DMS53 treated with DMSO at 0.1 percent for 48 hours (cell line): ENCODE measurements at regions not wholly inside any gene's neighbourhood (a gene's known extent, or its start where the extent isn't known, plus 50 kb on each side); places are given as distances from the start of the nearest gene placed in this dataset.
"Not testable (repeated sequence)": the region's sequence is repeated elsewhere in the genome, so short reads cannot be mapped to it uniquely, and the experiment has no call there.

Experiments used
- DNase-seq: peaks from one replicate; lab custom pipeline; 2025; ENCODE audit not compliant: unreplicated experiment; lab: John Stamatoyannopoulos, UW

GRCh38 chr1:90864681-90865080 is 147.6 kb upstream of the BARHL2 start:
- DNase-seq, result no peak

DNA sequence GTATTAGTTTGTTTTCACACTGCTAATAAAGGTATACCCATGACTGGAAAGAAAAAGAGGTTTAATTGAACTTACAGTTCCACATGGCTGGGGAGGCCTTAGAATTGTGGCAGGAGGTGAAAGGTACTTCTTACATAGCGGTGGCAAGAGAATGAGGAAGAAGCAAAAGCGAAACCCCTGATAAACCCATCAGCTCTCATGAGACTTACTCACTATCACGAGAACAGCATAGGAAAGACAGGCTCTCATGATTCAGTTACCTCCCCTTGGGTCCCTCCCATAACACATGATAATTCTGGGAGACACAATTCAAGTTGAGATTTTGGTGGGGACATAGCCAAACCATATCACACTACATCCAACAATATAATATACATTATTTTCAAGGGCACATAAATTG is 145.7 kb upstream of the BARHL2 start:
- no peak for DNase-seq

- not testable (repeated sequence) for DNase-seq
Observed at GRCh38 chr1:90861421-90861820, 144.3 kb upstream of the BARHL2 start.

DNA sequence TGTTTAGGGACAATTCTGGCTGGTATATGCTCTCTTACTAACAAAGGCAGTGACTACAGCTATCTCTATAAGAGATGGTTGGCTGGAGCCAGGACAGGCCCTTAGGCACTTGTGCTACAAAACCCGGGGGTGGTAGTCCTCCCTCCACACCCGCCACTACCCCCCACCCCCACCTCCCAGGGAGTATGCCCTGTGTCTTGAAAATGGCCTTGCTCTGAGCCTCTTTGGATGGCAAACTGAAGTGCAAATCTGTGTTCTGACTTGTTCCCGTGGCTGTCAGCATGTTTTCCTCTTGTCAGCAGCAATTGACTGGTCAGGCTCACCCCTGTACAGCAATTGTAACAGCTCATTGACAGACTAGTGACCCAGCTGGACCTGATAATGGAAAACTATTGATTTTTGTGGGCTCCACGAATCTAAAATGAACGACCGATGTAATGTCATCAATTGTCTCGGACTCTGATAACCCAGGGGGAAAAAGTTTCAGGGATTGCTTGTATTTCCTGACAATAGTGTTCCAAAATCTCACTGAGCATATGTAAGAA is 139.4 kb upstream of the BARHL2 start:
- no peak for DNase-seq

- DNase-seq, result no peak
Observed at GRCh38 chr1:90854397-90854924, 137.4 kb upstream of the BARHL2 start.

- DNase-seq, result peak; percentile 64
Observed at GRCh38 chr1:90851711-90852050, 134.6 kb upstream of the BARHL2 start.

DNA sequence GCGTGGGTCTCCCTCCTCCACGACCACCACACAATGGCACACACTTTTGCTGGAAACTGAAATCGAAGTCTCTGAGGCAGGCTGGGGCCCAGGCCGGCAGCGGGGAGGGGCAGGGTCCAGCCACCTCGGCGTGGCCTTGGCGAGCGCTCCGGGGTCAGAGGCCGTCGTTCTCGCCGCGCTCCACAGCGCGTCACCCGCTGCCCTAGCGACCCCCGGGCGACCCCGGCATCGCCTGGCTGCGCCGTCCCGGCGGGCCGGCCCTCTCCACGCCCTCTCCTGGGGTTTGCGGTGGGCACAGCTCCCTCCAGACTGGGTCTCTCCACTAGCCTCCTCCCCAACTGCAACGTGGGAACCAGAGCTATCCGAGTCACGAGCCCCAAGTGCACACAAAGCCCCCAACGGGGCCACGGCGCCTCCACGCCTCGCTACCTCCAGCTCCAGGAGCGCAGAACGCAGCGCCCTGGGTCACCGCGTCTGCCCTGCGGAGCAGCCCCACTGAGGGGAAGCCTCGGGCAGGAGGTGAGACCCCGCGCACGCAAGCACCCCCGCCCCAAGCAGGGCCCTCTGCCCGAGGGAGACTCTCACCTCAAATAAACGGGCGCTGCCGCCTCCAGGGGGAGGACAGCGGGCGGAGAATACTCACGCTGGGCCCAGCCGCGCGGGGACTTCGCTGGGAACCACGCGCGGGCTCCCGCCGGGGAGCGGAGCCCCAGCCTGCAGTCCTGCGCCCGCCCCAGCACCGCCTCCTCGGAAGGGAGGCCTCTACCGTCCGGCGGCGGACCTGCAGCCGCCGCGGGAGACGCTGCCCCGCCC is 134.0 kb upstream of the BARHL2 start:
- DNase-seq, result peak; percentile 84

GRCh38 chr1:90850181-90850897 is 133.2 kb upstream of the BARHL2 start:
- peak; percentile 49 for DNase-seq

DNA sequence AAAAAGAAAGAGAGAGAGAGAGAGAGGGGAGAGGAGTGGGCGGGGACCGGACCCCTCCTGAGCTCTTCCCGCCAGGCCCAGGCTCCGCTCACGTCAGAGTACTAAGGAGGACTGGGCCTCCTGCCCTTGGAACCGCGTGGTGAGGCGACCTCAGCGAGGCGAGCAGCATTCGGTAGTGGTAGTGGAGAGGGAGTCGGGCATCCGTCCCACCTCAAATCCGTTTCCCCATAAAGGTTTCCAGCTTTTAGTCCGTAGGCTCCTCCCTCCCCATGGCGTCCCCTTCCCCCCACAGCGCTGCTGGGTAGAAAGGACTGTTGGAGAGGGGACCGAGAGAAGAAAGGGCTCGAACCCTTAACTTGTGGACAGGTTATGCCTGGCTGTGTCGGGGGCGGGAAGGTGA is 124.4 kb upstream of the BARHL2 start:
- DNase-seq, result no peak

- DNase-seq, result no peak
Observed at GRCh38 chr1:90840352-90840751, 123.2 kb upstream of the BARHL2 start.

DNA sequence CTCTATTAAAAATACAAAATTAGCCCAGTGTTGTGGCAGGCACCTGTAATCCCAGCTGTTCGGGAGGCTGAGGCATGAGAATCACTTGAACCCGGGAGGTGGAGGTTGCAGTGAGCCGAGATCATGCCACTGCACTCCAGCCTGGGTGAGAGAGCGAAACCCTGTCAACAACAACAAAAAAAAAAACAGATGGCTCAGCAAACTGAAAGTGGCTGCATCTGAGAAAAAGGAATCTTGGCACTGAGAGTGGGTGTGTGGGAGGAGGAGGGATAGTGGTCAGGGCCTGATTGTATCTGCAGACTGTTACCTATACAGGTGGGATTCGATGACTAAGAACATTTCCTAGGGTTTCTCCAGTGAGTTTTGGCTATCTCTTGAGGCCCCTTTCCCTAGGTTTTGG is 122.2 kb upstream of the BARHL2 start:
- DNase-seq, result no peak

DNA sequence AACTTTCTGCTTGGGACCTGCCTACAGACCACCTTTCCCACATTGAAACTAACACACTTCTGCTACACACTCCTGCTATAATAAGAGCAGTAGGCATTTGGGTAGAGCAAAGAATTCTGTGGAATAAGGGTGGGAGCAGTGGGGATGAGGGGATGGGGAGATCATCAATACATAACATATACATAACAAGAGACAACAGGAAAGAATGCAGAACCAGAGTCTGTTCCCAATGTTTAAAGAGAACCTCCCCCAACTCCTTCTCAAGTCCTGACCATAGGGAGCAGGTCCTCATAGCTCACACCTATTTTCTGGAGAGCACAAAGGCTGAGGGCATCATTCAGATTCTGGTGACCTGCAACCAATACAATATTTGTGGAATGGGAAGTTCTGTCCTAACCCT is 121.6 kb upstream of the BARHL2 start:
- no peak for DNase-seq

DNA sequence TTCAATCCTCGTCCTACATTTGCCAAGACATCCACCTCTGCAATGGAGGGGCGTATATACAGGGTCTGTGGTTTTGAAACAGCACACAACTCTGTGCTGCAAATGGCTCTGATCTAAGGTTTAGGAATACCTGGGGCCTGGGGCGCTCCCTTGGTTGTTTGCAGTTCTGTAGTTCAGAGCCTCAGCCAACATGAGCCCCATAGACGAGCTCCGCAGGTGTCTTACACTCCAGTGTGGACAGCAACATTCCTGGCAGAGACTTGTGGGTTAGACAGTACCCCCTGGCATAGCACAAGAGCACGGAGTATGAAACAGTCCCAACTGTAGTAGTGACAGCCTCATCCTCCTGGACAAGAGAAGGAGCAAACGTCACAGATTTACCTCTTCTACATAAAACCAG is 120.3 kb upstream of the BARHL2 start:
- no peak for DNase-seq

- DNase-seq, result no peak
Observed at GRCh38 chr1:90836345-90836679, 119.2 kb upstream of the BARHL2 start.

- no peak for DNase-seq
Observed at GRCh38 chr1:90835661-90836344, 118.7 kb upstream of the BARHL2 start.

DNA sequence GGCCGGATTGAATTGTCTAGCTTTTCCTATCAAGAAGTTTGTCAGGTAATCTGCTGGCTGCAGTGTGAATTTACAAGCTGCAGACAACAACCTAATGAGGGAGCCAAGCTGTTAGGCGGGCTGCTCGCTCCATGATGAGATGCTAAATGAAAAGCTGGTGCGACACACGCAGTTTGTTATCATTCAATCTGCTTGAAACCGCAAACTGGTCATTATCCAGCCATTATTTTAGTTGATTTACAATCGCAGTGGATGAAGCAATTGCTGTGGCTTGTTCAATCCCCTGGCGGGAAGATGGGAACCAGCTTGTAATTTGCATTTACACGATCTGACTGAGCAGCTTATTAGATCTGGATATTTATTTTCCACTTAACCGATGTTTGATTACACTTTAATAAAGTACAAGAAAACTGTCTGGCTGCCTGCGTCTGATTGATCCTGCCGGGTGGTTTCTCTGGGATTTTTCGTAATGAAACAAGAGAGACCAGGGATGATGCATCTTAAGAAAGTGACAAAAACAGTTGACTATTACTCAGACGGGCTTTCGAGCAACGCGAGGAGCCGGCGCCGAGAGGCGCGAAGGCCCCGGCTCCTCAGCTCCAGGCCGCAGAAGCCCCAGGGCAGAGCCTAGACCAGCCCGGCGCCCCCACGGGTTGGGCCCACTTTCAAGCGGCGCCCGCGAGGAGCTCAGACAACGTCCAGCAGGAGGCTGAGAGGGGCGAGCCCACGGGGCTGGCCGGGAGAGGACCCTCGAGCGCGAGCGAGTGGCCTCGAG is 118.0 kb upstream of the BARHL2 start:
- no peak for DNase-seq

DNA sequence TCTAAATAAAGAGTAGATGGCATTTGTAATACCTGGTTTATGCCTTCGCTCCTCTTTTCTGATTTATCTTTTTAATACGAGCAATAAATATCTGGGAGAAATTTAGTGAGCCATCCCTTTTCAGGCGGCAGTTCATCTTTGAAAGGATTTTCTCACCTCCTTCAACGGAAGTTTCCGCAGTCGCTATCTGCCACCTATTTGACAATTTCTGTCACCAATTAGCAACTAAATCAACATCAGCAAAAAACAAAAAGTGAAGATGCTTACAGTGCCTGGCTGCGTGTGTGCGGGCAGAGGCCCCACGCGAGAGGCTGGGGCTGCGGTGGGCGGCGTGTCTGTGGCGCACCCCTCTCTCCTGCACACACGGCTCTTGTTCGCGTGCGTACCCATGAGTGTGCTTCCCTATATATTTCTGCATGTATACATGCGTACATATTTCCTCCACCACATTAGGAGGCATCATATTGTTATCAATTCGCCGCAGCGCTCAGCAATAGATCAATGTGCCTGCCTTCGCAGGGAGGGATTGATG is 117.3 kb upstream of the BARHL2 start:
- DNase-seq, result no peak

- no peak for DNase-seq
Observed at GRCh38 chr1:90833466-90834110, 116.5 kb upstream of the BARHL2 start.

DNA sequence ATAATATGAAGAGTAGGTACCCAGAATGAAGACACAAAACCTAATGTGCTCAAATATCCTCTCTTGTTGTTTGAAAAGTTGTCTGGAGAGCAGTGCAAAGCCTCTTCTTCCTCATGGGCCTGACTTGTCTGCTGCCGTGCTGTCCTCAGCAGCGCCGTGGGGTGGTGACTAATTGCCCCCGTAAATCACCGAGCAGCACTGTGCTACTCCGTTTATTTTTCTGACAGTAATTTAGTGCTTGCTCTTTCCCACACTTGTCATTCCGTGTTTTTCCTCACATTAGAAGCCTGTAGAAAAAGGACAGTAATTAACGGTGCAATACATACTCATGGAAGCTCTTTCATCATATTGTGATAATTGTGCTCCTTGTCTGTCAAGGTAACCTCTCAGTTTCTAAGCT is 114.8 kb upstream of the BARHL2 start:
- no peak for DNase-seq

DNA sequence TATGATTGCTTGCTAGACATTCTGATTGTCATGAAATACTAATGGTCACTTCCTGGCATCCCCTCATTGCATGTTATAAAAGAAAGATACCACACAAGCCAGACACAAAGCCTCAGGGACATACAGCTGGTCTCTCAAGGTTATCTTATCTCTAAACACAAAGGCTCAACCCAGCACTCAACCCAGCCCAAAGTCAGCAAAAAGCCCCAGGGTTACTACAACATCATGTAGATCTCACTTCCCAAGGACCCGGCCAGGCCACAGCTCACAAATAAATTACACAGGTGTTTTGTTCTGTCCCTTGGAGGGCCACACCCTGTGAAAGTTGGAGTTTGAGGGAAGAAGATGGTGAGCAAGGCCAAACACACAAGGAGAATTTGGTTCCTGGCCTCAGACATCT is 109.7 kb upstream of the BARHL2 start:
- DNase-seq, result no peak
